B cell (primary cell): ENCODE measurements at regions not wholly inside any gene's neighbourhood (a gene's known extent, or its start where the extent isn't known, plus 50 kb on each side); places are given as distances from the start of the nearest gene placed in this dataset.

Experiments used
- EZH2 ChIP-seq: IDR thresholded peaks from 2 replicates; pipeline ENCODE4 v1.6.1; 2012; ENCODE audit warnings: borderline replicate concordance, low read depth, mild to moderate bottlenecking, moderate library complexity, low read length; ENCODE audit not compliant: insufficient read depth, poor library complexity, severe bottlenecking
- TF ChIP-seq, protein P1 (sequence below): fragments of 200-600 bp; IDR thresholded peaks from one replicate; pipeline ENCODE4 v1.8.0; 2022; ENCODE audit warnings: antibody characterized with exemption, mild to moderate bottlenecking

DNA sequence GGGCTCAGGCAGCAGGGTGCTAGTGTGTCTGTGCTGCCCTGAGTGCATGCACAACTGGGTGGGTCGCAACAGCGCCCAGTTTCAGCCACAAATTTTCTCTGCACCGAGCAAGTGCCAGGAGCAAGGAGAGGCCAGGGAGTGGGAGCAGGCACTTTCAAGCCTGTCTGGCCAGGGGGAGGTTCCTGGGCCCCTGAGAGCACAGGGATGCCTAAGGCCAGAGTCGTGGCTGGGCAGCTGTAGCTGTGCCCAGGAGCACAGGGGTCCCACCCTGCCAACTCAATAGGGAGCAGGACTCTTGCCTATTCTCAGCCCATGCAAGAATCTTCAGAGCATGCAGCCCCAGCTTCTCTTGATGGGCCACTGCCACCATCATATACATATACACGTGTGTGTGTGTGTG lies 1577.4 kb downstream of the KCNT2 start:
- TF ChIP-seq, protein P1, sequence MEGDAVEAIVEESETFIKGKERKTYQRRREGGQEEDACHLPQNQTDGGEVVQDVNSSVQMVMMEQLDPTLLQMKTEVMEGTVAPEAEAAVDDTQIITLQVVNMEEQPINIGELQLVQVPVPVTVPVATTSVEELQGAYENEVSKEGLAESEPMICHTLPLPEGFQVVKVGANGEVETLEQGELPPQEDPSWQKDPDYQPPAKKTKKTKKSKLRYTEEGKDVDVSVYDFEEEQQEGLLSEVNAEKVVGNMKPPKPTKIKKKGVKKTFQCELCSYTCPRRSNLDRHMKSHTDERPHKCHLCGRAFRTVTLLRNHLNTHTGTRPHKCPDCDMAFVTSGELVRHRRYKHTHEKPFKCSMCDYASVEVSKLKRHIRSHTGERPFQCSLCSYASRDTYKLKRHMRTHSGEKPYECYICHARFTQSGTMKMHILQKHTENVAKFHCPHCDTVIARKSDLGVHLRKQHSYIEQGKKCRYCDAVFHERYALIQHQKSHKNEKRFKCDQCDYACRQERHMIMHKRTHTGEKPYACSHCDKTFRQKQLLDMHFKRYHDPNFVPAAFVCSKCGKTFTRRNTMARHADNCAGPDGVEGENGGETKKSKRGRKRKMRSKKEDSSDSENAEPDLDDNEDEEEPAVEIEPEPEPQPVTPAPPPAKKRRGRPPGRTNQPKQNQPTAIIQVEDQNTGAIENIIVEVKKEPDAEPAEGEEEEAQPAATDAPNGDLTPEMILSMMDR = no peak
- no peak for TF ChIP-seq EZH2
